SK-N-SH (cell line): ENCODE measurements at regions not wholly inside any gene's neighbourhood (a gene's known extent, or its start where the extent isn't known, plus 50 kb on each side); places are given as distances from the start of the nearest gene placed in this dataset.

Experiments
- CTCF ChIA-PET: fragments of 300-600, 350-600 bp; formaldehyde crosslinking; extraction: SDS; loops from one replicate; lab custom pipeline; 2021; lab: Yijun Ruan, JAX
- POLR2A ChIA-PET: fragments of 350-600 bp; sonication (Branson Sonifier 250); formaldehyde crosslinking; extraction: SDS; loops from one replicate; lab custom pipeline; 2020; ENCODE audit warnings: antibody characterized with exemption, inconsistent platforms; lab: Yijun Ruan, JAX
- DNase-seq: peaks from one replicate; pipeline ENCODE4 v3.0.0; 2012
- H2AFZ ChIP-seq: fragments of 200-600 bp; sonication (generic); 2 replicates; pipeline ENCODE4 v1.8.1; 2016; ENCODE audit warnings: antibody characterized with exemption, mild to moderate bottlenecking, low read depth
- H3F3A ChIP-seq: fragments of 200-600 bp; sonication (generic); replicated peaks from 2 replicates; pipeline ENCODE3; 2016; ENCODE audit warnings: antibody characterized with exemption, mild to moderate bottlenecking; ENCODE audit not compliant: insufficient read depth
- H3K27ac ChIP-seq, 2 experiments: fragments of 200-500 bp in 1 of 2; fragments of 200-600 bp in 1 of 2; sonication (Bioruptor generic) in 1 of 2; sonication (generic), shearing (Covaris generic) in 1 of 2; 2 replicates each; pipeline versions ENCODE4 v1.5.1 to v1.6.1; 2014 to 2016; ENCODE audit warnings: low read depth in 2 of 2, inconsistent platforms in 1 of 2, low read length in 1 of 2, mild to moderate bottlenecking in 1 of 2, mixed read lengths in 1 of 2
- H3K27me3 ChIP-seq: fragments of 200-600 bp; sonication (generic), shearing (Covaris generic); 2 replicates; pipeline ENCODE4 v1.6.1; 2016; ENCODE audit warnings: mixed run types; ENCODE audit not compliant: insufficient read depth
- H3K36me3 ChIP-seq, 2 experiments: fragments of 200-500 bp in 1 of 2; fragments of 200-600 bp in 1 of 2; sonication (Bioruptor generic) in 1 of 2; sonication (generic) in 1 of 2; replicated peaks in 1 of 2; 2 replicates each; pipeline versions ENCODE3 to v1.5.1; 2014 to 2016; ENCODE audit warnings: low read length in 1 of 2, mild to moderate bottlenecking in 1 of 2; ENCODE audit not compliant: insufficient read depth in 2 of 2, control insufficient read depth in 1 of 2
- H3K4me1 ChIP-seq, 2 experiments: fragments of 200-500 bp in 1 of 2; fragments of 200-600 bp in 1 of 2; sonication (Bioruptor generic) in 1 of 2; sonication (generic), shearing (Covaris generic) in 1 of 2; 2 replicates each; pipeline versions ENCODE4 v1.5.1 to v1.6.1; 2014 to 2016; ENCODE audit warnings: low read depth in 1 of 2, low read length in 1 of 2, mixed run types in 1 of 2; ENCODE audit not compliant: insufficient read depth in 2 of 2, control insufficient read depth in 1 of 2
- H3K4me2 ChIP-seq: fragments of 200-600 bp; sonication (generic), shearing (Covaris generic); 2 replicates; pipeline ENCODE4 v1.6.1; 2017; ENCODE audit warnings: mixed run types
- H3K4me3 ChIP-seq, 2 experiments: fragments of 200-500 bp in 1 of 2; fragments of 200-600 bp in 1 of 2; sonication (Bioruptor generic) in 1 of 2; sonication (generic), shearing (Covaris generic) in 1 of 2; 2 replicates each; pipeline versions ENCODE4 v1.5.1 to v1.8.1; 2014 to 2016; ENCODE audit warnings: low read depth in 2 of 2, inconsistent platforms in 1 of 2, low read length in 1 of 2, mild to moderate bottlenecking in 1 of 2, mixed read lengths in 1 of 2, moderate library complexity in 1 of 2
- H3K79me2 ChIP-seq: fragments of 200-600 bp; sonication (generic); 2 replicates; pipeline ENCODE4 v1.8.1; 2017; ENCODE audit warnings: mild to moderate bottlenecking; ENCODE audit not compliant: insufficient read depth
- H3K9ac ChIP-seq: fragments of 200-600 bp; sonication (generic); 2 replicates; pipeline ENCODE4 v1.6.1; 2017; ENCODE audit warnings: mixed run types
- H3K9me2 ChIP-seq: fragments of 200-600 bp; sonication (generic); 2 replicates; pipeline ENCODE4 v1.6.1; 2017; ENCODE audit warnings: mixed run types
- H3K9me3 ChIP-seq: fragments of 200-600 bp; sonication (generic); 2 replicates; pipeline ENCODE4 v1.6.1; 2017; ENCODE audit warnings: mixed run types, mild to moderate bottlenecking, moderate library complexity
- H4K20me1 ChIP-seq: fragments of 200-600 bp; sonication (generic); 2 replicates; pipeline ENCODE4 v1.6.1; 2017; ENCODE audit warnings: mild to moderate bottlenecking, mixed run types; ENCODE audit not compliant: insufficient read depth
- EZH2phosphoT487 ChIP-seq: fragments of 200-600 bp; sonication (generic); IDR thresholded peaks from 2 replicates; pipeline ENCODE4 v1.6.1; 2017; ENCODE audit warnings: low read depth, mixed run types, mild to moderate bottlenecking, antibody characterized with exemption, moderate library complexity, borderline replicate concordance
- FOSL2 ChIP-seq: IDR thresholded peaks from 2 replicates; pipeline ENCODE4 v1.4.0; 2012; ENCODE audit warnings: low read depth, mild to moderate bottlenecking, moderate library complexity, borderline replicate concordance
- FOXJ3 ChIP-seq: sonication (generic); formaldehyde crosslinking; IDR thresholded peaks from 2 replicates; pipeline ENCODE4 v1.5.1; 2020; ENCODE audit warnings: mild to moderate bottlenecking, missing genetic modification reagents
- JUND ChIP-seq: IDR thresholded peaks from 2 replicates; pipeline ENCODE4 v1.4.0; 2012
- MXI1 ChIP-seq: IDR thresholded peaks from 2 replicates; pipeline ENCODE4 v1.6.1; 2012; ENCODE audit warnings: mild to moderate bottlenecking, low read depth, low read length, improper control_type of control experiment
- NFIC ChIP-seq: IDR thresholded peaks from 2 replicates; pipeline ENCODE4 v1.4.0; 2012; ENCODE audit warnings: borderline replicate concordance
- POLR2AphosphoS5 ChIP-seq: IDR thresholded peaks from 2 replicates; pipeline ENCODE4 v1.6.1; 2012; ENCODE audit warnings: low read depth, low read length
- RAD21 ChIP-seq: IDR thresholded peaks from 2 replicates; pipeline ENCODE4 v1.6.1; 2012; ENCODE audit warnings: mild to moderate bottlenecking, low read length
- RXRA ChIP-seq: IDR thresholded peaks from 2 replicates; pipeline ENCODE4 v1.4.0; 2012; ENCODE audit warnings: low read depth, mild to moderate bottlenecking, borderline replicate concordance
- SIN3A ChIP-seq: IDR thresholded peaks from 2 replicates; pipeline ENCODE4 v1.6.1; 2012; ENCODE audit warnings: low read depth, mild to moderate bottlenecking, low read length, moderate library complexity, borderline replicate concordance
- TEAD4 ChIP-seq: IDR thresholded peaks from 2 replicates; pipeline ENCODE4 v1.4.0; 2012; ENCODE audit warnings: mild to moderate bottlenecking, borderline replicate concordance; ENCODE audit not compliant: insufficient read depth
- USF1 ChIP-seq: IDR thresholded peaks from 2 replicates; pipeline ENCODE4 v1.4.0; 2012; ENCODE audit warnings: low read depth, borderline replicate concordance
- YY1 ChIP-seq: IDR thresholded peaks from 2 replicates; pipeline ENCODE4 v1.4.0; 2012; ENCODE audit warnings: low read depth, mild to moderate bottlenecking
- WGBS: methylation state at CpG from one replicate; pipeline ENCODE4 v1.1.6; 2017; ENCODE audit warnings: low lambda C conversion rate; 5-methylcytosine and 5-hydroxymethylcytosine counted together
- TF ChIP-seq, protein P1 (sequence below): fragments of 200-600 bp; sonication (generic); IDR thresholded peaks from 2 replicates; pipeline ENCODE4 v1.6.1; 2017; ENCODE audit warnings: antibody characterized with exemption, mild to moderate bottlenecking, moderate library complexity
- TF ChIP-seq, protein P2 (sequence below): IDR thresholded peaks from 2 replicates; pipeline ENCODE4 v1.4.0; 2012; ENCODE audit warnings: low read depth, borderline replicate concordance
- TF ChIP-seq, protein P3 (sequence below): fragments of 150-350 bp; IDR thresholded peaks from 2 replicates; pipeline ENCODE4 v1.6.1; 2017; ENCODE audit warnings: antibody characterized with exemption, low read length, low read depth, borderline replicate concordance
- TF ChIP-seq, protein P4 (sequence below): fragments of 150-350 bp; IDR thresholded peaks from 2 replicates; pipeline ENCODE4 v1.6.1; 2016; ENCODE audit warnings: mild to moderate bottlenecking, low read depth, low read length

- Histone ChIP-seq H3K9me3 (no peaks in the 10 kb centered on the region), H3F3A (no peaks in the 10 kb centered on the region)
- TF ChIP-seq, protein P1, sequence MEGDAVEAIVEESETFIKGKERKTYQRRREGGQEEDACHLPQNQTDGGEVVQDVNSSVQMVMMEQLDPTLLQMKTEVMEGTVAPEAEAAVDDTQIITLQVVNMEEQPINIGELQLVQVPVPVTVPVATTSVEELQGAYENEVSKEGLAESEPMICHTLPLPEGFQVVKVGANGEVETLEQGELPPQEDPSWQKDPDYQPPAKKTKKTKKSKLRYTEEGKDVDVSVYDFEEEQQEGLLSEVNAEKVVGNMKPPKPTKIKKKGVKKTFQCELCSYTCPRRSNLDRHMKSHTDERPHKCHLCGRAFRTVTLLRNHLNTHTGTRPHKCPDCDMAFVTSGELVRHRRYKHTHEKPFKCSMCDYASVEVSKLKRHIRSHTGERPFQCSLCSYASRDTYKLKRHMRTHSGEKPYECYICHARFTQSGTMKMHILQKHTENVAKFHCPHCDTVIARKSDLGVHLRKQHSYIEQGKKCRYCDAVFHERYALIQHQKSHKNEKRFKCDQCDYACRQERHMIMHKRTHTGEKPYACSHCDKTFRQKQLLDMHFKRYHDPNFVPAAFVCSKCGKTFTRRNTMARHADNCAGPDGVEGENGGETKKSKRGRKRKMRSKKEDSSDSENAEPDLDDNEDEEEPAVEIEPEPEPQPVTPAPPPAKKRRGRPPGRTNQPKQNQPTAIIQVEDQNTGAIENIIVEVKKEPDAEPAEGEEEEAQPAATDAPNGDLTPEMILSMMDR, result no peak
- TF ChIP-seq JUND (no peak), YY1 (no peak), EZH2phosphoT487 (no peak), USF1 (no peak), POLR2AphosphoS5 (no peak), FOXJ3 (CRISPR knock-in tag) (no peak), NFIC (no peak), RXRA (no peak), RAD21 (no peak), SIN3A (no peak), TEAD4 (no peak), FOSL2 (no peak), MXI1 (no peak)
- TF ChIP-seq, protein P2, sequence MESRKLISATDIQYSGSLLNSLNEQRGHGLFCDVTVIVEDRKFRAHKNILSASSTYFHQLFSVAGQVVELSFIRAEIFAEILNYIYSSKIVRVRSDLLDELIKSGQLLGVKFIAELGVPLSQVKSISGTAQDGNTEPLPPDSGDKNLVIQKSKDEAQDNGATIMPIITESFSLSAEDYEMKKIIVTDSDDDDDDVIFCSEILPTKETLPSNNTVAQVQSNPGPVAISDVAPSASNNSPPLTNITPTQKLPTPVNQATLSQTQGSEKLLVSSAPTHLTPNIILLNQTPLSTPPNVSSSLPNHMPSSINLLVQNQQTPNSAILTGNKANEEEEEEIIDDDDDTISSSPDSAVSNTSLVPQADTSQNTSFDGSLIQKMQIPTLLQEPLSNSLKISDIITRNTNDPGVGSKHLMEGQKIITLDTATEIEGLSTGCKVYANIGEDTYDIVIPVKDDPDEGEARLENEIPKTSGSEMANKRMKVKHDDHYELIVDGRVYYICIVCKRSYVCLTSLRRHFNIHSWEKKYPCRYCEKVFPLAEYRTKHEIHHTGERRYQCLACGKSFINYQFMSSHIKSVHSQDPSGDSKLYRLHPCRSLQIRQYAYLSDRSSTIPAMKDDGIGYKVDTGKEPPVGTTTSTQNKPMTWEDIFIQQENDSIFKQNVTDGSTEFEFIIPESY, result no peak
- TF ChIP-seq, protein P3, sequence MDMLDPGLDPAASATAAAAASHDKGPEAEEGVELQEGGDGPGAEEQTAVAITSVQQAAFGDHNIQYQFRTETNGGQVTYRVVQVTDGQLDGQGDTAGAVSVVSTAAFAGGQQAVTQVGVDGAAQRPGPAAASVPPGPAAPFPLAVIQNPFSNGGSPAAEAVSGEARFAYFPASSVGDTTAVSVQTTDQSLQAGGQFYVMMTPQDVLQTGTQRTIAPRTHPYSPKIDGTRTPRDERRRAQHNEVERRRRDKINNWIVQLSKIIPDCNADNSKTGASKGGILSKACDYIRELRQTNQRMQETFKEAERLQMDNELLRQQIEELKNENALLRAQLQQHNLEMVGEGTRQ, result no peak
- TF ChIP-seq, protein P4, sequence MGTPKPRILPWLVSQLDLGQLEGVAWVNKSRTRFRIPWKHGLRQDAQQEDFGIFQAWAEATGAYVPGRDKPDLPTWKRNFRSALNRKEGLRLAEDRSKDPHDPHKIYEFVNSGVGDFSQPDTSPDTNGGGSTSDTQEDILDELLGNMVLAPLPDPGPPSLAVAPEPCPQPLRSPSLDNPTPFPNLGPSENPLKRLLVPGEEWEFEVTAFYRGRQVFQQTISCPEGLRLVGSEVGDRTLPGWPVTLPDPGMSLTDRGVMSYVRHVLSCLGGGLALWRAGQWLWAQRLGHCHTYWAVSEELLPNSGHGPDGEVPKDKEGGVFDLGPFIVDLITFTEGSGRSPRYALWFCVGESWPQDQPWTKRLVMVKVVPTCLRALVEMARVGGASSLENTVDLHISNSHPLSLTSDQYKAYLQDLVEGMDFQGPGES, result no peak
- TF ChIP-seq, all 33 proteins: peak for 0
- Histone ChIP-seq H3K27me3 (no peaks in the 10 kb centered on the region), H3K4me2 (no peak overlapping the region), H3K9me2 (no peaks in the 10 kb centered on the region), H3K4me3 (no peak overlapping the region), H3K27ac (no peak overlapping the region), H4K20me1 (no peaks in the 10 kb centered on the region), H3K36me3 (no peaks in the 10 kb centered on the region), H2AFZ (no peak overlapping the region), H3K9ac (no peak overlapping the region), H3K4me1 (peaks cover 0 to 5% of the 10 kb centered on the region in 2 experiments; a peak in 2 of 4 replicates), H3K79me2 (no peaks in the 10 kb centered on the region)
- 70% methylated on average over 5 of the region's 5 CpGs for WGBS
- CTCF ChIA-PET, result no interaction called here
- POLR2A ChIA-PET, result no interaction called here
- no peak for DNase-seq
These were observed 229.5 kb upstream of the RHOBTB1 start for GRCh38 chr10:61173450-61173849.
